Trophoblast cell (in vitro differentiated cells and primary cell): ENCODE measurements at regions not wholly inside any gene's neighbourhood (a gene's known extent, or its start where the extent isn't known, plus 50 kb on each side); places are given as distances from the start of the nearest gene placed in this dataset.

ENCODE experiments used
- DNase-seq, 2 donors: peaks; one replicate each; pipeline ENCODE4 v3.0.0-alpha.2; 2016
- H2AFZ ChIP-seq: 2 replicates; pipeline ENCODE4 v1.6.1; 2013; ENCODE audit warnings: low read length, moderate library complexity, mild to moderate bottlenecking; ENCODE audit not compliant: insufficient read depth, poor library complexity
- H2AK5ac ChIP-seq: 2 replicates; pipeline ENCODE4 v1.6.1; 2013; ENCODE audit warnings: mild to moderate bottlenecking, low read length
- H2BK120ac ChIP-seq: 2 replicates; pipeline ENCODE4 v1.6.1; 2013; ENCODE audit warnings: low read length, mild to moderate bottlenecking, moderate library complexity; ENCODE audit not compliant: insufficient read depth, poor library complexity
- H2BK12ac ChIP-seq: 2 replicates; pipeline ENCODE4 v1.6.1; 2013; ENCODE audit warnings: mild to moderate bottlenecking, low read length, moderate library complexity
- H2BK5ac ChIP-seq: 2 replicates; pipeline ENCODE4 v1.6.1; 2013; ENCODE audit warnings: low read length, low read depth, moderate library complexity, mild to moderate bottlenecking; ENCODE audit not compliant: poor library complexity
- H3K14ac ChIP-seq: 2 replicates; pipeline ENCODE4 v1.6.1; 2013; ENCODE audit warnings: mild to moderate bottlenecking, low read length
- H3K18ac ChIP-seq: 2 replicates; pipeline ENCODE4 v1.6.1; 2013; ENCODE audit warnings: mild to moderate bottlenecking, low read length
- H3K23ac ChIP-seq: 2 replicates; pipeline ENCODE4 v1.6.1; 2013; ENCODE audit warnings: low read length
- H3K27ac ChIP-seq: 2 replicates; pipeline ENCODE4 v1.5.1; 2013; ENCODE audit warnings: low read depth, mild to moderate bottlenecking, inconsistent platforms, low read length, moderate library complexity
- H3K27me3 ChIP-seq: 2 replicates; pipeline ENCODE4 v1.6.1; 2013; ENCODE audit warnings: inconsistent platforms, mild to moderate bottlenecking, low read length, moderate library complexity; ENCODE audit not compliant: insufficient read depth
- H3K36me3 ChIP-seq, 2 experiments: 1 replicate in 1 of 2; 2 replicates in 1 of 2; pipeline ENCODE4 v1.6.1; 2013; ENCODE audit warnings: low read length in 2 of 2, mild to moderate bottlenecking in 2 of 2, moderate library complexity in 1 of 2; ENCODE audit not compliant: insufficient read depth in 2 of 2, control insufficient read depth in 1 of 2
- H3K4ac ChIP-seq: 2 replicates; pipeline ENCODE4 v1.6.1; 2013; ENCODE audit warnings: low read depth, mild to moderate bottlenecking, low read length, moderate library complexity
- H3K4me1 ChIP-seq, 2 experiments: 1 replicate in 1 of 2; 2 replicates in 1 of 2; pipeline ENCODE4 v1.6.1; 2013; ENCODE audit warnings: low read length in 2 of 2, mild to moderate bottlenecking in 2 of 2, moderate library complexity in 1 of 2; ENCODE audit not compliant: insufficient read depth in 2 of 2, control insufficient read depth in 1 of 2
- H3K4me2 ChIP-seq: 2 replicates; pipeline ENCODE4 v1.6.1; 2013; ENCODE audit warnings: inconsistent platforms, mild to moderate bottlenecking, low read length, moderate library complexity
- H3K4me3 ChIP-seq: 2 replicates; pipeline ENCODE4 v1.5.1; 2013; ENCODE audit warnings: mild to moderate bottlenecking, low read depth, low read length, inconsistent platforms
- H3K79me1 ChIP-seq: one replicate; pipeline ENCODE4 v1.6.1; 2013; ENCODE audit warnings: low read length
- H3K79me2 ChIP-seq: 2 replicates; pipeline ENCODE4 v1.6.1; 2013; ENCODE audit warnings: low read length, mild to moderate bottlenecking; ENCODE audit not compliant: control insufficient read depth, insufficient read depth, poor library complexity
- H3K9ac ChIP-seq: 2 replicates; pipeline ENCODE4 v1.6.1; 2013; ENCODE audit warnings: mild to moderate bottlenecking, low read length
- H3K9me3 ChIP-seq: 2 replicates; pipeline ENCODE4 v1.6.1; 2013; ENCODE audit warnings: low read depth, mild to moderate bottlenecking, control low read depth, inconsistent platforms, low read length; ENCODE audit not compliant: insufficient read depth
- H4K12ac ChIP-seq: 2 replicates; pipeline ENCODE4 v1.6.1; 2013; ENCODE audit warnings: low read depth, mild to moderate bottlenecking, low read length, moderate library complexity
- H4K8ac ChIP-seq: 2 replicates; pipeline ENCODE4 v1.6.1; 2013; ENCODE audit warnings: low read depth, mild to moderate bottlenecking, low read length, moderate library complexity
- H4K91ac ChIP-seq: one replicate; pipeline ENCODE4 v1.6.1; 2013; ENCODE audit warnings: low read depth, mild to moderate bottlenecking, low read length, moderate library complexity
- WGBS: extraction: QIAGEN DNeasy Blood & Tissue Kit; methylation state at CpG from one replicate; pipeline ENCODE4 v1.1.7; 2013; ENCODE audit warnings: missing lambda C conversion rate; ENCODE audit not compliant: insufficient read length, insufficient coverage; ENCODE audit errors: extremely low coverage; 5-methylcytosine and 5-hydroxymethylcytosine counted together

GRCh38 chr11:113627946-113628345 lies 78.2 kb downstream of the TMPRSS5 start:
- H2BK12ac ChIP-seq, result no peak overlapping the region
- no peak overlapping the region for H2BK120ac ChIP-seq
- no peaks in the 10 kb centered on the region for H3K27me3 ChIP-seq
- no peak overlapping the region for H3K9ac ChIP-seq
- H3K4me1 ChIP-seq, result no peaks in the 10 kb centered on the region
- no peak overlapping the region for H3K14ac ChIP-seq
- H3K9me3 ChIP-seq, result no peaks in the 10 kb centered on the region
- no peak overlapping the region for H3K4me3 ChIP-seq
- no peak overlapping the region for H3K27ac ChIP-seq
- no peaks in the 10 kb centered on the region for H3K79me2 ChIP-seq
- no peak overlapping the region for H3K4ac ChIP-seq
- H2AFZ ChIP-seq, result no peak overlapping the region
- no peak overlapping the region for H2BK5ac ChIP-seq
- H4K91ac ChIP-seq, result no peak overlapping the region
- no peaks in the 10 kb centered on the region for H3K79me1 ChIP-seq
- no peak overlapping the region for H3K18ac ChIP-seq
- WGBS, result no CpG with 5 or more reads among the region's 3 CpGs
- H3K4me2 ChIP-seq, result no peak overlapping the region
- DNase-seq, result no peak
- H3K36me3 ChIP-seq, result no peaks in the 10 kb centered on the region
- no peak overlapping the region for H4K12ac ChIP-seq
- no peak overlapping the region for H3K23ac ChIP-seq
- H4K8ac ChIP-seq, result no peak overlapping the region
- H2AK5ac ChIP-seq, result no peak overlapping the region

DNA sequence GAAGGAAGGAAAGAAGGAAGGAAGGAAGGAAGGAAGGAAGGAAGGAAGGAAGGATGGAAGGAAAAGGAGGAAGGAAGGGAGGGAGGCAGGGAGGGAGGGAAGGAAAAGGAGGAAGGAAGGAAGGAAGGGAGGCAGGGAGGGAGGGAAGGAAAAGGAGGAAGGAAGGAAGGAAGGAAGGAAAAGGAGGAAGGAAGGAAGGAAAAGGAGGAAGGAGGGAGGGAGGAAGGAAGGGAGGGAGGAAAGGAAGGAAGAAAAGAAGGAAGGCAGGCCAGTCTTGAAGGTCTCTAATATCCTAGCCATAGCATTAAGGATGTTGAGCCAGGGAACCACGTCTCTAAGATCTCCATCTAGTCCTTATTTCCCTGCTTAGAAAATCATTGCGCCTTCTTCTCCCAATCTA lies 78.8 kb downstream of the TMPRSS5 start:
- H4K8ac ChIP-seq, result no peak overlapping the region
- H4K12ac ChIP-seq, result no peak overlapping the region
- H2BK5ac ChIP-seq, result no peak overlapping the region
- H4K91ac ChIP-seq, result no peak overlapping the region
- H2BK12ac ChIP-seq, result no peak overlapping the region
- no peaks in the 10 kb centered on the region for H3K27me3 ChIP-seq
- H3K36me3 ChIP-seq, result no peaks in the 10 kb centered on the region
- H3K4me2 ChIP-seq, result no peak overlapping the region
- H3K4me1 ChIP-seq, result no peaks in the 10 kb centered on the region
- no peak overlapping the region for H3K9ac ChIP-seq
- no peak overlapping the region for H3K4me3 ChIP-seq
- no peak overlapping the region for H3K4ac ChIP-seq
- H2AFZ ChIP-seq, result no peak overlapping the region
- no peak overlapping the region for H2BK120ac ChIP-seq
- no peak overlapping the region for H2AK5ac ChIP-seq
- no peak for DNase-seq
- H3K18ac ChIP-seq, result no peak overlapping the region
- no peak overlapping the region for H3K27ac ChIP-seq
- H3K9me3 ChIP-seq, result no peaks in the 10 kb centered on the region
- H3K79me1 ChIP-seq, result no peaks in the 10 kb centered on the region
- no peak overlapping the region for H3K23ac ChIP-seq
- WGBS, result no CpG with 5 or more reads among the region's 2 CpGs
- H3K79me2 ChIP-seq, result no peaks in the 10 kb centered on the region
- H3K14ac ChIP-seq, result no peak overlapping the region

GRCh38 chr11:113626736-113627135 lies 79.4 kb downstream of the TMPRSS5 start:
- Histone ChIP-seq H3K4me1 (no peaks in the 10 kb centered on the region), H2BK12ac (no peak overlapping the region), H4K12ac (no peak overlapping the region), H2BK120ac (no peak overlapping the region), H4K8ac (no peak overlapping the region), H3K9me3 (no peaks in the 10 kb centered on the region), H3K18ac (no peak overlapping the region), H3K36me3 (no peaks in the 10 kb centered on the region), H3K79me2 (no peaks in the 10 kb centered on the region), H3K23ac (no peak overlapping the region), H3K4ac (no peak overlapping the region), H3K79me1 (no peaks in the 10 kb centered on the region), H3K9ac (no peak overlapping the region), H2BK5ac (no peak overlapping the region), H2AK5ac (no peak overlapping the region), H3K4me3 (no peak overlapping the region), H2AFZ (no peak overlapping the region), H3K4me2 (no peak overlapping the region), H3K27ac (no peak overlapping the region), H4K91ac (no peak overlapping the region), H3K14ac (no peak overlapping the region), H3K27me3 (no peaks in the 10 kb centered on the region)
- WGBS, result no CpG with 5 or more reads among the region's 2 CpGs
- DNase-seq, result no peak

DNA sequence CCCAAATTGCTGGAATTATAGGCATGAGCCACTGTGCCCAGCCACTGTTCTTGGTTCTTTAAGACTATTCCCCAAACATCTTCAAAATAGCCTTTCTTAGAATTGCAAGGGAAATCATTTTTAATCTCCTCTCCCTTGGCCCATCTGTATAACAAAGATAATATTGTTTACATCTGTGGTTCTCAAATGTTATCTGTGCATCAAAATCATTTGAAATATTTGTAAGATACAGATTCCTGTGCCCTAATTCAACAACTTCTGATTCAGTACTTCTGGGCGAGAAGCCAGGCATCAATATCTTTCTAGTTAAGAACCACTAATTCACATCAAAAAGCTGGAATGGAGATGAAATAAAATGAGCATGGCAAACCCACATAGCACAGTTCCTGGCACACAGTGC lies 83.0 kb downstream of the TMPRSS5 start:
- H3K4me2 ChIP-seq, result no peak overlapping the region
- H3K9ac ChIP-seq, result no peak overlapping the region
- H3K23ac ChIP-seq, result no peak overlapping the region
- H3K27ac ChIP-seq, result no peak overlapping the region
- no peak overlapping the region for H2BK5ac ChIP-seq
- H3K4me3 ChIP-seq, result no peak overlapping the region
- no CpG with 5 or more reads among the region's 1 CpG for WGBS
- H3K9me3 ChIP-seq, result no peaks in the 10 kb centered on the region
- H2AFZ ChIP-seq, result no peak overlapping the region
- H4K12ac ChIP-seq, result no peak overlapping the region
- H3K79me1 ChIP-seq, result no peaks in the 10 kb centered on the region
- H2AK5ac ChIP-seq, result no peak overlapping the region
- DNase-seq, result no peak
- no peak overlapping the region for H4K8ac ChIP-seq
- no peak overlapping the region for H3K14ac ChIP-seq
- H3K36me3 ChIP-seq, result no peaks in the 10 kb centered on the region
- no peaks in the 10 kb centered on the region for H3K79me2 ChIP-seq
- H3K18ac ChIP-seq, result no peak overlapping the region
- no peak overlapping the region for H2BK120ac ChIP-seq
- H4K91ac ChIP-seq, result no peak overlapping the region
- H3K4me1 ChIP-seq, result no peaks in the 10 kb centered on the region
- no peaks in the 10 kb centered on the region for H3K27me3 ChIP-seq
- H3K4ac ChIP-seq, result no peak overlapping the region
- H2BK12ac ChIP-seq, result no peak overlapping the region
